GM10266 (cell line): ENCODE measurements at regions not wholly inside any gene's neighbourhood (a gene's known extent, or its start where the extent isn't known, plus 50 kb on each side); places are given as distances from the start of the nearest gene placed in this dataset.

Source experiments
- DNase-seq: peaks from one replicate; pipeline ENCODE4 v3.0.0; 2012; ENCODE audit errors: extremely low spot score
- CTCF ChIP-seq: IDR thresholded peaks from 2 replicates; pipeline ENCODE4 v1.5.1; 2012; ENCODE audit warnings: mild to moderate bottlenecking, low read depth; ENCODE audit not compliant: control insufficient read depth, insufficient read depth; ENCODE audit errors: missing control alignments

DNA sequence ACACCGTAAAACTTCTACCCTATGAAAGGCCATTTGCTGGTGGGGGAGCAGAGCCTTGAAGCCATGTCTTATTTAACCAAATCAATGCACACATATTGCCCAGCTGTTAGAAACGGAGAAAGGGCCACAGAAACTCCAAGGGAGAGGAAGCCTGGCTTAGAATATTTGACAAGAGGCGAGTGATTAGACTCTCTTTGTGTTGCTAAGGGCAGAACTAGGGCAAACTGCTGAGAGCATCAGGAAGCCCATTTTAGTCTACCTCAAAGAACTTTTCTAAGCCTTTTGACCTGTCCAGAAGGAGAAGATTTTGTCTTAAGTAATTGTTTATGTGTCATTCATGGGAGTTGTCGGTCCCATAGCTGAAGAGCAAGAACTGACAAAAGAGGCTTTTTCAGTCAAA is 54.4 kb upstream of the CELF4 start:
- DNase-seq: no peak
- no peak for TF ChIP-seq CTCF

- no peak for DNase-seq
Observed at GRCh38 chr18:37617623-37618022, 52.0 kb upstream of the CELF4 start.

More at GRCh38 chr18:37617623-37618022, 52.0 kb upstream of the CELF4 start:
- no peak for TF ChIP-seq CTCF
